HL-60 (cell line): ENCODE measurements at regions not wholly inside any gene's neighbourhood (a gene's known extent, or its start where the extent isn't known, plus 50 kb on each side); places are given as distances from the start of the nearest gene placed in this dataset.

Experiments
- DNase-seq, 2 experiments: peaks; one replicate each; pipeline ENCODE4 v3.0.0-alpha.2; 2010 to 2020; ENCODE audit warnings: low read depth in 1 of 2, low spot score in 1 of 2
- H3K27ac ChIP-seq: fragments of 250-450 bp; sonication (Bioruptor Pico); replicated peaks from 2 replicates; pipeline ENCODE4 v1.5.1; 2020; ENCODE audit warnings: mild to moderate bottlenecking, moderate library complexity
- H3K27me3 ChIP-seq: fragments of 250-450 bp; sonication (Bioruptor Pico); 2 replicates; pipeline ENCODE4 v1.5.1; 2021; ENCODE audit warnings: mild to moderate bottlenecking, moderate library complexity; ENCODE audit not compliant: insufficient read depth, poor library complexity, severe bottlenecking
- H3K4me3 ChIP-seq: replicated peaks from 2 replicates; pipeline ENCODE4 v1.5.1; 2011; ENCODE audit warnings: mild to moderate bottlenecking, control low read depth, low read length; ENCODE audit not compliant: insufficient read depth
- GABPA ChIP-seq: IDR thresholded peaks from 2 replicates; pipeline ENCODE4 v1.6.1; 2012; ENCODE audit warnings: low read depth
- POLR2AphosphoS5 ChIP-seq: IDR thresholded peaks from 2 replicates; pipeline ENCODE4 v1.6.1; 2012; ENCODE audit warnings: low read depth
- SPI1 ChIP-seq: IDR thresholded peaks from 2 replicates; pipeline ENCODE4 v1.6.1; 2012; ENCODE audit warnings: low read depth, mild to moderate bottlenecking, borderline replicate concordance
- TF ChIP-seq, protein P1 (sequence below): IDR thresholded peaks from 2 replicates; pipeline ENCODE4 v1.6.1; 2012; ENCODE audit warnings: low read depth; ENCODE audit not compliant: insufficient replicate concordance
- TF ChIP-seq, protein P2 (sequence below): IDR thresholded peaks from one replicate; pipeline ENCODE4 v1.5.1; 2011; ENCODE audit warnings: low read length, control low read depth, inconsistent platforms; ENCODE audit not compliant: insufficient read depth

DNA sequence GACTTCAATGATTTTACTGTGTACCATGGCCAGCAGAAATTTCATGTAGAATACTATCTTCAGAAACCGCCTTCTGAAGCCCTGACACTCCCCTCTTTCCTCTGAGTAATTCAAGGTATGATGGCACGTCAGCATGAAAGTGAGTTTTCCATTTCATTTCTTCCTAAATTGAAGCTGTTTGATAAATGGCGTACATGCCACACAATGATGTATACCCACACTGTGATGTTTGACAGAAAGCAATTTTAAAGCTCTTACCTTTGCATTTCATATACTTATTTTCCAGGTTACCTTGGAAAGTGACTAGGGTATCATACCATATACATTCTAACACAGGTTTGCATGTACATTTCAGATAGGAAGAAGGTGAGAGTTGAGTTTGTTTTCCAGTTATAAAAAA is 147.9 kb upstream of the LRRC3B start:
- H3K4me3 ChIP-seq, result no peak overlapping the region
- TF ChIP-seq SPI1, result no peak
- TF ChIP-seq GABPA, result no peak
- TF ChIP-seq POLR2AphosphoS5, result no peak
- TF ChIP-seq, protein P1, sequence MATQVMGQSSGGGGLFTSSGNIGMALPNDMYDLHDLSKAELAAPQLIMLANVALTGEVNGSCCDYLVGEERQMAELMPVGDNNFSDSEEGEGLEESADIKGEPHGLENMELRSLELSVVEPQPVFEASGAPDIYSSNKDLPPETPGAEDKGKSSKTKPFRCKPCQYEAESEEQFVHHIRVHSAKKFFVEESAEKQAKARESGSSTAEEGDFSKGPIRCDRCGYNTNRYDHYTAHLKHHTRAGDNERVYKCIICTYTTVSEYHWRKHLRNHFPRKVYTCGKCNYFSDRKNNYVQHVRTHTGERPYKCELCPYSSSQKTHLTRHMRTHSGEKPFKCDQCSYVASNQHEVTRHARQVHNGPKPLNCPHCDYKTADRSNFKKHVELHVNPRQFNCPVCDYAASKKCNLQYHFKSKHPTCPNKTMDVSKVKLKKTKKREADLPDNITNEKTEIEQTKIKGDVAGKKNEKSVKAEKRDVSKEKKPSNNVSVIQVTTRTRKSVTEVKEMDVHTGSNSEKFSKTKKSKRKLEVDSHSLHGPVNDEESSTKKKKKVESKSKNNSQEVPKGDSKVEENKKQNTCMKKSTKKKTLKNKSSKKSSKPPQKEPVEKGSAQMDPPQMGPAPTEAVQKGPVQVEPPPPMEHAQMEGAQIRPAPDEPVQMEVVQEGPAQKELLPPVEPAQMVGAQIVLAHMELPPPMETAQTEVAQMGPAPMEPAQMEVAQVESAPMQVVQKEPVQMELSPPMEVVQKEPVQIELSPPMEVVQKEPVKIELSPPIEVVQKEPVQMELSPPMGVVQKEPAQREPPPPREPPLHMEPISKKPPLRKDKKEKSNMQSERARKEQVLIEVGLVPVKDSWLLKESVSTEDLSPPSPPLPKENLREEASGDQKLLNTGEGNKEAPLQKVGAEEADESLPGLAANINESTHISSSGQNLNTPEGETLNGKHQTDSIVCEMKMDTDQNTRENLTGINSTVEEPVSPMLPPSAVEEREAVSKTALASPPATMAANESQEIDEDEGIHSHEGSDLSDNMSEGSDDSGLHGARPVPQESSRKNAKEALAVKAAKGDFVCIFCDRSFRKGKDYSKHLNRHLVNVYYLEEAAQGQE, result no peak
- TF ChIP-seq, protein P2, sequence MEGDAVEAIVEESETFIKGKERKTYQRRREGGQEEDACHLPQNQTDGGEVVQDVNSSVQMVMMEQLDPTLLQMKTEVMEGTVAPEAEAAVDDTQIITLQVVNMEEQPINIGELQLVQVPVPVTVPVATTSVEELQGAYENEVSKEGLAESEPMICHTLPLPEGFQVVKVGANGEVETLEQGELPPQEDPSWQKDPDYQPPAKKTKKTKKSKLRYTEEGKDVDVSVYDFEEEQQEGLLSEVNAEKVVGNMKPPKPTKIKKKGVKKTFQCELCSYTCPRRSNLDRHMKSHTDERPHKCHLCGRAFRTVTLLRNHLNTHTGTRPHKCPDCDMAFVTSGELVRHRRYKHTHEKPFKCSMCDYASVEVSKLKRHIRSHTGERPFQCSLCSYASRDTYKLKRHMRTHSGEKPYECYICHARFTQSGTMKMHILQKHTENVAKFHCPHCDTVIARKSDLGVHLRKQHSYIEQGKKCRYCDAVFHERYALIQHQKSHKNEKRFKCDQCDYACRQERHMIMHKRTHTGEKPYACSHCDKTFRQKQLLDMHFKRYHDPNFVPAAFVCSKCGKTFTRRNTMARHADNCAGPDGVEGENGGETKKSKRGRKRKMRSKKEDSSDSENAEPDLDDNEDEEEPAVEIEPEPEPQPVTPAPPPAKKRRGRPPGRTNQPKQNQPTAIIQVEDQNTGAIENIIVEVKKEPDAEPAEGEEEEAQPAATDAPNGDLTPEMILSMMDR, result no peak
- no peaks in the 10 kb centered on the region for H3K27me3 ChIP-seq
- DNase-seq, result no peak
- H3K27ac ChIP-seq, result no peak overlapping the region

DNA sequence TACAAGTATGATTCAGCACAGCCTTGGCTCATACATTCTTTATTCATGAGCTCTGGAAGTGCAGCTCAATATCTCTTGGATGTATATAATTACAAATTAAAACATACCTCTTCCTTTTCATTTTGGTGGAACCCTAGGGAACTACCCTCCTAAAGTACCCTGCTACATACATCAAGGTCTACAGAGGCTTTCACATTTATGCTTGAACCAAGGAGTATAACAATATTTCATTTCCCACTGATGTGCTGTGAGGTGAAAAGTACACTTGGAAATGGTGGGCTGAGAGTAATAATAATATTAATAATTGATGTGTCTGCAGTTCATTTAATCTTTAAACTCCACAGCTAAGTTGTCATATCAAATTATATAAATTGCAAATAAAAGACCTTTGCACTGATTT is 142.2 kb upstream of the LRRC3B start:
- Histone ChIP-seq H3K27me3 (no peaks in the 10 kb centered on the region), H3K27ac (no peak overlapping the region), H3K4me3 (no peak overlapping the region)
- no peak for DNase-seq
- no peak for TF ChIP-seq POLR2AphosphoS5

DNA sequence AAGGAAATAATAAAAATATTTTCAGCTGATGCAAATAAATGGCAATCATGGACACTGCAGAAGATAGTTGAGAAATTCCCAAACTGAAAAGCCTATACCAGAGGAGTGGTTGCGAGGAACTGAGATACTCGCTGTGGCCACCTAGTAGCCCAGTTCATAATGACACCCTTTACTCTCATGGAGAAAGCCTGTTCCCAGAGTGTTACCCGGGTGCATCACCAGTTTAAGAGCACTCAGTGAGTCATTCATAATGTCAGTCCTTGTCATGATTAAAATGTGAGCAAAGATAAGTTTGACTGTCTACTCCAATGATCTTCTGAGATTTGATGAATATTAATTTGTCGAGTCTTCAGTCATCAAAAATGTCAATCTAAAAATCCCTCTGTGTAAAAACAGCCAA is 138.4 kb upstream of the LRRC3B start:
- H3K4me3 ChIP-seq, result no peak overlapping the region
- H3K27me3 ChIP-seq, result no peaks in the 10 kb centered on the region
- TF ChIP-seq POLR2AphosphoS5, result no peak
- TF ChIP-seq, protein P1, result no peak
- TF ChIP-seq SPI1, result no peak
- no peak for TF ChIP-seq GABPA
- TF ChIP-seq, protein P2, result no peak
- DNase-seq, result no peak
- H3K27ac ChIP-seq, result no peak overlapping the region

DNA sequence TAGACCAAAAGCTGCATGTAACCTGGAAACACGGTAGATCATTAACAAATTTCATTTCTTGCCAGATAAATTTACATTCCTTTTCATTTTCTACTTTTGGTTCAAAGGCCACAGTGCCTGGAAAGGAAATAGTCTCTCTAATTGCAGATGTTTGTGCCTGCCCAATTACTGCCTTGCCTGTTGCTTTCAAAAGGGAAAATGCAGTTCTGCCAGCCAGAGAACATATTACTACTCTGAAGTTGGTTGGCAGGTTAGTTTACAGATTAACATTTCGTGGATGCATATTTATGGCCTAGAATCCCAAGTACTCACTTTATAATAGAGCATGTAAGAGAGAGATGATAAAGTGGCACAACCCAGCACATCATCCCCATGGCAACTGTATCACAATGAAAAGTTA is 124.3 kb upstream of the LRRC3B start:
- Histone ChIP-seq H3K27me3 (no peaks in the 10 kb centered on the region), H3K4me3 (no peak overlapping the region), H3K27ac (no peak overlapping the region)
- TF ChIP-seq POLR2AphosphoS5, result no peak
- TF ChIP-seq, protein P2, result no peak
- DNase-seq, result no peak
